OCI-LY3 (cell line): ENCODE measurements at regions not wholly inside any gene's neighbourhood (a gene's known extent, or its start where the extent isn't known, plus 50 kb on each side); places are given as distances from the start of the nearest gene placed in this dataset.

Experiments
- EZH2phosphoT487 ChIP-seq: fragments of 200-600 bp; shearing (Covaris generic); IDR thresholded peaks from 2 replicates; pipeline ENCODE4 v1.6.1; 2018; ENCODE audit warnings: antibody characterized with exemption, mixed run types, low read depth
- TF ChIP-seq, protein P1 (sequence below): fragments of 200-600, 300-600 bp; sonication (generic); IDR thresholded peaks from 2 replicates; pipeline ENCODE4 v1.5.1; 2014; ENCODE audit warnings: antibody characterized with exemption, low read length, low read depth

DNA sequence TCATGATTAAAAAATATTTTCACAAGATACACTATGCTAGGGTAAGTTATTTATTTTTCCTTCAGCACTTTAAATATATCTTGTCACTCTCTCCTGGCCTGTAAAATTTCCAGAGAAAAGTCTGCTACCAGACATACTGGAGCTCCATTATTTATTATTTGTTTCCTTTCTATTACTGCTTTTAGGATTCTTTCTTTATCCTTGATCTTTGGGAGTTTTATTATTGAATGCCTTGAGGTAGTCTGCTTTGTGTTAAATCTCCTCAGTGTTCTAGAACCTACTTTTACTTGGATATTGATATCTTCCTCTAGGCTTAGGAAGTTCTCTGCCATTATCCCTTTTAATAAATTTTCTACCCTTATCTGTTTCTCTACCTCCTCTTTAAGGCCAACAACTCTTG lies 142.0 kb upstream of the TGFBR2 start:
- TF ChIP-seq, protein P1, sequence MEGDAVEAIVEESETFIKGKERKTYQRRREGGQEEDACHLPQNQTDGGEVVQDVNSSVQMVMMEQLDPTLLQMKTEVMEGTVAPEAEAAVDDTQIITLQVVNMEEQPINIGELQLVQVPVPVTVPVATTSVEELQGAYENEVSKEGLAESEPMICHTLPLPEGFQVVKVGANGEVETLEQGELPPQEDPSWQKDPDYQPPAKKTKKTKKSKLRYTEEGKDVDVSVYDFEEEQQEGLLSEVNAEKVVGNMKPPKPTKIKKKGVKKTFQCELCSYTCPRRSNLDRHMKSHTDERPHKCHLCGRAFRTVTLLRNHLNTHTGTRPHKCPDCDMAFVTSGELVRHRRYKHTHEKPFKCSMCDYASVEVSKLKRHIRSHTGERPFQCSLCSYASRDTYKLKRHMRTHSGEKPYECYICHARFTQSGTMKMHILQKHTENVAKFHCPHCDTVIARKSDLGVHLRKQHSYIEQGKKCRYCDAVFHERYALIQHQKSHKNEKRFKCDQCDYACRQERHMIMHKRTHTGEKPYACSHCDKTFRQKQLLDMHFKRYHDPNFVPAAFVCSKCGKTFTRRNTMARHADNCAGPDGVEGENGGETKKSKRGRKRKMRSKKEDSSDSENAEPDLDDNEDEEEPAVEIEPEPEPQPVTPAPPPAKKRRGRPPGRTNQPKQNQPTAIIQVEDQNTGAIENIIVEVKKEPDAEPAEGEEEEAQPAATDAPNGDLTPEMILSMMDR, result no peak
- no peak for TF ChIP-seq EZH2phosphoT487
